ENCODE measurements at regions not wholly inside any gene's neighbourhood (a gene's known extent, or its start where the extent isn't known, plus 50 kb on each side); places are given as distances from the start of the nearest gene placed in this dataset.

- ATAC-seq (no peak), DNase-seq (ENCODE audit: low read depth, low spot score) (no peak)
- no peaks in the 10 kb centered on the region for H3K9me3 ChIP-seq (ENCODE audit: control insufficient read depth, insufficient read depth, low read depth, low read length)
- intact Hi-C loops (cut with micrococcal nuclease; ENCODE audit: unreplicated experiment): no loop called here
- ChIA-PET POLR2A (no interaction called here), CTCF (no interaction called here)
- TF ChIP-seq POLR2AphosphoS5 (IDR thresholded peaks at IDR 0.05; ENCODE audit: low read depth, low read length) (no peak), TCF7L2 (IDR thresholded peaks at IDR 0.05; ENCODE audit: low read depth, low read length) (no peak)
- TF ChIP-seq, protein P1, sequence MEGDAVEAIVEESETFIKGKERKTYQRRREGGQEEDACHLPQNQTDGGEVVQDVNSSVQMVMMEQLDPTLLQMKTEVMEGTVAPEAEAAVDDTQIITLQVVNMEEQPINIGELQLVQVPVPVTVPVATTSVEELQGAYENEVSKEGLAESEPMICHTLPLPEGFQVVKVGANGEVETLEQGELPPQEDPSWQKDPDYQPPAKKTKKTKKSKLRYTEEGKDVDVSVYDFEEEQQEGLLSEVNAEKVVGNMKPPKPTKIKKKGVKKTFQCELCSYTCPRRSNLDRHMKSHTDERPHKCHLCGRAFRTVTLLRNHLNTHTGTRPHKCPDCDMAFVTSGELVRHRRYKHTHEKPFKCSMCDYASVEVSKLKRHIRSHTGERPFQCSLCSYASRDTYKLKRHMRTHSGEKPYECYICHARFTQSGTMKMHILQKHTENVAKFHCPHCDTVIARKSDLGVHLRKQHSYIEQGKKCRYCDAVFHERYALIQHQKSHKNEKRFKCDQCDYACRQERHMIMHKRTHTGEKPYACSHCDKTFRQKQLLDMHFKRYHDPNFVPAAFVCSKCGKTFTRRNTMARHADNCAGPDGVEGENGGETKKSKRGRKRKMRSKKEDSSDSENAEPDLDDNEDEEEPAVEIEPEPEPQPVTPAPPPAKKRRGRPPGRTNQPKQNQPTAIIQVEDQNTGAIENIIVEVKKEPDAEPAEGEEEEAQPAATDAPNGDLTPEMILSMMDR (IDR thresholded peaks at IDR 0.05): no peak
- no peak overlapping the region for H3K4me3 ChIP-seq (ENCODE audit: low read depth in 2 of 2, low read length in 2 of 2)
- H3K4me1 ChIP-seq (ENCODE audit: control insufficient read depth, insufficient read depth, low read length): no peaks in the 10 kb centered on the region
- in situ Hi-C loops (cut with HindIII; ENCODE audit: low pct_unique_long_range_greater_than_20kb, low sequenced_read_pairs): no loop called here
- no peaks in the 10 kb centered on the region for H3K27me3 ChIP-seq (ENCODE audit: control insufficient read depth, insufficient read depth, low read length)
- no TSS peak for BruUV-seq (replicated peaks)
- H3K27ac ChIP-seq (ENCODE audit: low read length): no peak overlapping the region
- H3K36me3 ChIP-seq (ENCODE audit: control insufficient read depth, insufficient read depth, low read length): no peaks in the 10 kb centered on the region
Measured at GRCh38 chr7:50921114-50921813, 138.6 kb upstream of the GRB10 start.

DNA sequence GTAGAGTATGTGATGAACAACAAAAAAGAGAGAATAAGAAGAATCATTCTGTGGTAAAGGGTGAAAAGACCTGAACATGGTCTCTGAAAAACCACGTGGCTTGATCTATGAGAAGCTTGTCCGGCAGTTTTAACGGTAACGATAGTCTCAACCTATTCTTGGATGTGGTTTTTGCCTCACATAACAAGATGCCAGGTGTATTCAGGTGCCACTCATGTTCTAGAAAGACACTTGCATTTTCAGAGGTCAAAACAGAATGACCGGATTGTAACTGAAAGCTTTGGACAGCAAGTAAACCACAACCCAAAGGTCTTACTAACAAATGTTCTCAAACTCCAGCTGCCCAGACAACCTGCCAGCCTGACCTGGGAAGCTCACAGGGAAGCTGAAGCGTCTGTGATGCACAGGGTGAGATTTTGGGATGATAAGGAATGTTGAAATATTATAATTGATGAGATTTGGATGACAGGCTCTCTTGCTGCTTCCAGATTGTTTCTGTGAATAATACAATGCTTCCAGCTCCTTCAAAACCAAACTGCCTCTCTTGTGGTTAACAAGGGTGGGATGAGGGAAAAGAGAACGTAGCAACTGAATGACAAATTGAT, 137.4 kb upstream of the GRB10 start:
- no peak for DNase-seq (ENCODE audit: low read depth, low spot score)
- Histone ChIP-seq H3K27ac (ENCODE audit: low read length) (no peak overlapping the region), H3K36me3 (ENCODE audit: control insufficient read depth, insufficient read depth, low read length) (no peaks in the 10 kb centered on the region), H3K27me3 (ENCODE audit: control insufficient read depth, insufficient read depth, low read length) (no peaks in the 10 kb centered on the region), H3K4me1 (ENCODE audit: control insufficient read depth, insufficient read depth, low read length) (no peaks in the 10 kb centered on the region), H3K9me3 (ENCODE audit: control insufficient read depth, insufficient read depth, low read depth, low read length) (no peaks in the 10 kb centered on the region), H3K4me3 (ENCODE audit: low read depth in 2 of 2, low read length in 2 of 2) (no peak overlapping the region)
- intact Hi-C loops (cut with micrococcal nuclease; ENCODE audit: unreplicated experiment): no loop called here
- ATAC-seq: no peak
- POLR2A ChIA-PET: no interaction called here
- in situ Hi-C loops (cut with HindIII; ENCODE audit: low pct_unique_long_range_greater_than_20kb, low sequenced_read_pairs): no loop called here
- CTCF ChIA-PET: no interaction called here
- no TSS peak for BruUV-seq (replicated peaks)
- TF ChIP-seq TCF7L2 (IDR thresholded peaks at IDR 0.05; ENCODE audit: low read depth, low read length): no peak
- TF ChIP-seq, protein P2, sequence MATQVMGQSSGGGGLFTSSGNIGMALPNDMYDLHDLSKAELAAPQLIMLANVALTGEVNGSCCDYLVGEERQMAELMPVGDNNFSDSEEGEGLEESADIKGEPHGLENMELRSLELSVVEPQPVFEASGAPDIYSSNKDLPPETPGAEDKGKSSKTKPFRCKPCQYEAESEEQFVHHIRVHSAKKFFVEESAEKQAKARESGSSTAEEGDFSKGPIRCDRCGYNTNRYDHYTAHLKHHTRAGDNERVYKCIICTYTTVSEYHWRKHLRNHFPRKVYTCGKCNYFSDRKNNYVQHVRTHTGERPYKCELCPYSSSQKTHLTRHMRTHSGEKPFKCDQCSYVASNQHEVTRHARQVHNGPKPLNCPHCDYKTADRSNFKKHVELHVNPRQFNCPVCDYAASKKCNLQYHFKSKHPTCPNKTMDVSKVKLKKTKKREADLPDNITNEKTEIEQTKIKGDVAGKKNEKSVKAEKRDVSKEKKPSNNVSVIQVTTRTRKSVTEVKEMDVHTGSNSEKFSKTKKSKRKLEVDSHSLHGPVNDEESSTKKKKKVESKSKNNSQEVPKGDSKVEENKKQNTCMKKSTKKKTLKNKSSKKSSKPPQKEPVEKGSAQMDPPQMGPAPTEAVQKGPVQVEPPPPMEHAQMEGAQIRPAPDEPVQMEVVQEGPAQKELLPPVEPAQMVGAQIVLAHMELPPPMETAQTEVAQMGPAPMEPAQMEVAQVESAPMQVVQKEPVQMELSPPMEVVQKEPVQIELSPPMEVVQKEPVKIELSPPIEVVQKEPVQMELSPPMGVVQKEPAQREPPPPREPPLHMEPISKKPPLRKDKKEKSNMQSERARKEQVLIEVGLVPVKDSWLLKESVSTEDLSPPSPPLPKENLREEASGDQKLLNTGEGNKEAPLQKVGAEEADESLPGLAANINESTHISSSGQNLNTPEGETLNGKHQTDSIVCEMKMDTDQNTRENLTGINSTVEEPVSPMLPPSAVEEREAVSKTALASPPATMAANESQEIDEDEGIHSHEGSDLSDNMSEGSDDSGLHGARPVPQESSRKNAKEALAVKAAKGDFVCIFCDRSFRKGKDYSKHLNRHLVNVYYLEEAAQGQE (IDR thresholded peaks at IDR 0.05; ENCODE audit: insufficient read depth in 1 of 2, low read depth in 2 of 2, low read length in 1 of 2): no peak
- TF ChIP-seq, protein P1 (IDR thresholded peaks at IDR 0.05): no peak
- no peak for TF ChIP-seq POLR2AphosphoS5 (IDR thresholded peaks at IDR 0.05; ENCODE audit: low read depth, low read length)
- TF ChIP-seq SIN3A (IDR thresholded peaks at IDR 0.05; ENCODE audit: borderline replicate concordance, insufficient read depth, low read depth, low read length): no peak
